HUES48 (cell line): ENCODE measurements at regions not wholly inside any gene's neighbourhood (a gene's known extent, or its start where the extent isn't known, plus 50 kb on each side); places are given as distances from the start of the nearest gene placed in this dataset.
A peak's percentile ranks its signal among the peaks of the same experiment; 100 is the strongest.

Source experiments
- H3K27ac ChIP-seq: one replicate; pipeline ENCODE4 v1.7.0; 2013; ENCODE audit warnings: low read depth, low read length, inconsistent platforms
- H3K27me3 ChIP-seq: 2 replicates; pipeline ENCODE4 v1.6.1; 2013; ENCODE audit warnings: mild to moderate bottlenecking, low read length; ENCODE audit not compliant: control insufficient read depth, insufficient read depth
- H3K36me3 ChIP-seq: 2 replicates; pipeline ENCODE4 v1.6.1; 2013; ENCODE audit warnings: low read length; ENCODE audit not compliant: control insufficient read depth, insufficient read depth
- H3K4me1 ChIP-seq: 2 replicates; pipeline ENCODE4 v1.6.1; 2013; ENCODE audit warnings: mild to moderate bottlenecking, low read length; ENCODE audit not compliant: control insufficient read depth, insufficient read depth
- H3K4me3 ChIP-seq: 2 replicates; pipeline ENCODE4 v1.5.1; 2013; ENCODE audit warnings: mild to moderate bottlenecking, low read depth, low read length
- H3K9ac ChIP-seq: 2 replicates; pipeline ENCODE4 v1.6.1; 2013; ENCODE audit warnings: mild to moderate bottlenecking, low read depth, low read length, moderate library complexity
- H3K9me3 ChIP-seq: 2 replicates; pipeline ENCODE4 v1.6.1; 2013; ENCODE audit warnings: low read length; ENCODE audit not compliant: control insufficient read depth, insufficient read depth

- H3K36me3 ChIP-seq: no peaks in the 10 kb centered on the region
- H3K4me3 ChIP-seq: peak overlapping the region; percentile 70
- no peaks in the 10 kb centered on the region for H3K9me3 ChIP-seq
- no peak overlapping the region for H3K27ac ChIP-seq
- H3K27me3 ChIP-seq: peaks cover 35% of the 10 kb centered on the region
- no peak overlapping the region for H3K9ac ChIP-seq
- H3K4me1 ChIP-seq: peaks cover 34% of the 10 kb centered on the region
These were observed 230.7 kb downstream of the HAUS1 start for GRCh38 chr18:46334868-46335281.

GRCh38 chr18:46335534-46336101 is 231.4 kb downstream of the HAUS1 start:
- H3K9ac ChIP-seq: no peak overlapping the region
- H3K9me3 ChIP-seq: no peaks in the 10 kb centered on the region
- peak overlapping the region; percentile 65 for H3K27ac ChIP-seq
- H3K4me1 ChIP-seq: peaks cover 34% of the 10 kb centered on the region
- H3K4me3 ChIP-seq: peak overlapping the region; percentile 70
- peaks cover 35% of the 10 kb centered on the region for H3K27me3 ChIP-seq
- no peaks in the 10 kb centered on the region for H3K36me3 ChIP-seq

- no peak overlapping the region for H3K27ac ChIP-seq
- H3K9me3 ChIP-seq: no peaks in the 10 kb centered on the region
- H3K9ac ChIP-seq: no peak overlapping the region
- H3K4me1 ChIP-seq: peaks cover 34% of the 10 kb centered on the region
- peak overlapping the region; percentile 70; the same call in 1 of the 2 replicates for H3K4me3 ChIP-seq
- no peaks in the 10 kb centered on the region for H3K36me3 ChIP-seq
- H3K27me3 ChIP-seq: peaks cover 35% of the 10 kb centered on the region
These were observed 232.3 kb downstream of the HAUS1 start for GRCh38 chr18:46336278-46337111.

- Histone ChIP-seq H3K4me3 (no peak overlapping the region), H3K4me1 (peaks cover 34% of the 10 kb centered on the region), H3K9ac (no peak overlapping the region), H3K27ac (no peak overlapping the region), H3K9me3 (no peaks in the 10 kb centered on the region), H3K36me3 (no peaks in the 10 kb centered on the region), H3K27me3 (peaks cover 30% of the 10 kb centered on the region)
These were observed 233.1 kb downstream of the HAUS1 start for GRCh38 chr18:46337271-46337670.

DNA sequence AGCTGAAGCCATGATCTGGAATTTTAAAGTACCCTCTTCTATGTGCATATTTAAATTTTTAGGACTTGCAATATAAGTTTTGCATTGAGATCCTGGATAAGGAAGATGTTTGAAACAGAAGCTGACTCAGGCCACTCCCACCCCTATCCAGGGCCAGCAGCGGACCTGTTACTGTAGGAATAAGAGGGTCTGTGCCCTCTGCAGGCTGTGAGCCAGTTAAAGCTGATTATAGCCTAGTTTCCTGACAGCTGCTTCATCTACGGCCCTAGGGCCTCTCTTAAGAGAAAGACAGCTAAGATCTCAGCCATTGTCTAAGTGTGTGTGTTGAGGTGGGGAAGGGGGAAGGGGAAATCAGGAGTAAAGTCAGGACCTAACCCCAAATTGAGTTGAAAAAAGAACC is 234.0 kb downstream of the HAUS1 start:
- Histone ChIP-seq H3K9ac (no peak overlapping the region), H3K4me3 (no peak overlapping the region), H3K4me1 (peaks cover 32% of the 10 kb centered on the region), H3K27me3 (peaks cover 20% of the 10 kb centered on the region), H3K27ac (no peak overlapping the region), H3K9me3 (no peaks in the 10 kb centered on the region), H3K36me3 (no peaks in the 10 kb centered on the region)

- Histone ChIP-seq H3K36me3 (no peaks in the 10 kb centered on the region), H3K4me3 (no peak overlapping the region), H3K9me3 (no peaks in the 10 kb centered on the region), H3K9ac (no peak overlapping the region), H3K27ac (no peak overlapping the region), H3K4me1 (peaks cover 32% of the 10 kb centered on the region), H3K27me3 (peaks cover 15% of the 10 kb centered on the region)
These were observed 234.6 kb downstream of the HAUS1 start for GRCh38 chr18:46338766-46339165.

GRCh38 chr18:46340716-46341115 is 236.5 kb downstream of the HAUS1 start:
- Histone ChIP-seq H3K27me3 (no peaks in the 10 kb centered on the region), H3K36me3 (no peaks in the 10 kb centered on the region), H3K9ac (no peak overlapping the region), H3K9me3 (no peaks in the 10 kb centered on the region), H3K4me3 (no peak overlapping the region), H3K27ac (no peak overlapping the region), H3K4me1 (peaks cover 34% of the 10 kb centered on the region)

GRCh38 chr18:46341986-46342525 is 237.9 kb downstream of the HAUS1 start:
- H3K27ac ChIP-seq: no peak overlapping the region
- no peaks in the 10 kb centered on the region for H3K9me3 ChIP-seq
- H3K9ac ChIP-seq: no peak overlapping the region
- peaks cover 20% of the 10 kb centered on the region for H3K4me1 ChIP-seq
- no peaks in the 10 kb centered on the region for H3K36me3 ChIP-seq
- H3K4me3 ChIP-seq: no peak overlapping the region
- H3K27me3 ChIP-seq: no peaks in the 10 kb centered on the region

DNA sequence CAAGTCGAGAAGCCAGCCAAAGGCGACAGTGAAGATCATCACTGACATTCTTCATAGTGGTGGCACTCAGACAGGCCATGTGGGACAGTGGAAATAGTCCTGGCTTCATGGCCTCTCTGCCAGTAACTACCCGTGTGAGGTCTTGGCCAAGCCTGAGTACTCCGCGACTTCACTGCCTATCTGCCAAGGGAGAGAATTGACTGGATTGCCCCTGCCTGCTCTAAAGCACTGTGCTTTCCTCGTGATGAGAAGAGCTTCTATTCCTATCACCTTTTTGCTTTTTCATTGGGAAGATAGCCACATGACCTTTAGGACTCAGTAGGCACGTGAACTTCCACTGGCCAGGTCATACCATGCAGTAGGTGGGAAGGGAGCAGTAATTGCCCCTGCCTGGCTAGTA is 239.3 kb downstream of the HAUS1 start:
- Histone ChIP-seq H3K4me3 (no peak overlapping the region), H3K36me3 (no peaks in the 10 kb centered on the region), H3K27ac (no peak overlapping the region), H3K9me3 (no peaks in the 10 kb centered on the region), H3K27me3 (no peaks in the 10 kb centered on the region), H3K4me1 (peaks cover 11% of the 10 kb centered on the region), H3K9ac (no peak overlapping the region)

DNA sequence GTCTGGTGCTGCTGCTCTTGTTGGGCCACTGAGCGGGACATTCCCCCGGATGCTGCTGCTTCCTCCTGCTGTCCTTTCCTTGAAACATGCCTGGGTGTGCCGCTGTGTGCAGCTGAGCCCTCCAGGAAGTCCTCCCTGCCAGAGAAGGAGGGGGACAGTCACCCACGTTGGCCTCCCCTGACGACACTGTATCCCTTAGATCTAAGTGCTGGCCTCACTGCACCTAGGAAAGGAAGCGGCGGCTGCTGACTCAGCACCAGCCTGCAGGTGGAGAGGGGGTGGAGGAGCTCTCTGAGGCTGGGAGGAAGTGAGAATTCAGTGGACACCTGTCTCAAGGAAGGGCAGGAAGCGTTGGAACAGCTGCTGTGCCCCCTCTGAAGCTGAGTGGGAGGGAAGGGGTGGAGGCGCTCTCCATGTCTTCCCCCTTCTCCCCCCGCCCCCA is 239.8 kb downstream of the HAUS1 start:
- H3K27me3 ChIP-seq: no peaks in the 10 kb centered on the region
- H3K27ac ChIP-seq: no peak overlapping the region
- no peaks in the 10 kb centered on the region for H3K36me3 ChIP-seq
- no peaks in the 10 kb centered on the region for H3K9me3 ChIP-seq
- peaks cover 6% of the 10 kb centered on the region for H3K4me1 ChIP-seq
- no peak overlapping the region for H3K4me3 ChIP-seq
- H3K9ac ChIP-seq: no peak overlapping the region; the same call in 1 of the 2 replicates
